H1 (cell line): ENCODE measurements at regions not wholly inside any gene's neighbourhood (a gene's known extent, or its start where the extent isn't known, plus 50 kb on each side); places are given as distances from the start of the nearest gene placed in this dataset.

Experiments
- CTCF ChIA-PET: fragments of 300-600 bp; sonication (Branson Sonifier 250); formaldehyde crosslinking; loops from one replicate; lab custom pipeline; 2021; ENCODE audit not compliant: partially characterized antibody; lab: Charles Lee
- POLR2A ChIA-PET: fragments of 300-600 bp; sonication (Branson Sonifier 250); formaldehyde crosslinking; loops from one replicate; lab custom pipeline; 2021; ENCODE audit warnings: inconsistent platforms; ENCODE audit not compliant: partially characterized antibody; lab: Charles Lee
- DNase-seq, 2 experiments: peaks; one replicate each; pipeline versions ENCODE4 v3.0.0 to v3.0.0-alpha.2; 2010 to 2022; ENCODE audit warnings: low spot score in 2 of 2, low read depth in 1 of 2, mixed read lengths in 1 of 2
- FAIRE-seq: peaks from 2 replicates; lab custom pipeline; 2011; peaks lifted over from hg19 to GRCh38; lab: Jason Lieb, UNC
- H2AFZ ChIP-seq: 2 replicates; pipeline ENCODE4 v1.8.1; 2012; ENCODE audit warnings: low read length, inconsistent platforms
- H2AK5ac ChIP-seq: 2 replicates; pipeline ENCODE4 v1.6.1; 2013; ENCODE audit warnings: low read depth, low read length
- H2BK120ac ChIP-seq: replicated peaks from 2 replicates; pipeline ENCODE3; 2013; ENCODE audit warnings: low read depth, low read length, inconsistent platforms
- H2BK12ac ChIP-seq: 2 replicates; pipeline ENCODE4 v1.6.1; 2013; ENCODE audit warnings: low read depth, low read length
- H2BK15ac ChIP-seq: 2 replicates; pipeline ENCODE4 v1.6.1; 2013; ENCODE audit warnings: low read length
- H2BK20ac ChIP-seq: 2 replicates; pipeline ENCODE4 v1.6.1; 2013; ENCODE audit warnings: low read length
- H2BK5ac ChIP-seq: 2 replicates; pipeline ENCODE4 v1.6.1; 2013; ENCODE audit warnings: low read depth, low read length
- H3K14ac ChIP-seq: 2 replicates; pipeline ENCODE4 v1.6.1; 2013; ENCODE audit warnings: inconsistent platforms; ENCODE audit not compliant: insufficient read length
- H3K18ac ChIP-seq: 2 replicates; pipeline ENCODE4 v1.6.1; 2013; ENCODE audit warnings: low read length; ENCODE audit errors: extremely low read depth
- H3K23ac ChIP-seq: 2 replicates; pipeline ENCODE4 v1.6.1; 2013; ENCODE audit warnings: inconsistent platforms; ENCODE audit not compliant: insufficient read length
- H3K23me2 ChIP-seq: 2 replicates; pipeline ENCODE4 v1.6.1; 2013; ENCODE audit warnings: low read depth, low read length
- H3K27ac ChIP-seq: 2 replicates; pipeline ENCODE4 v1.6.1; 2011; ENCODE audit warnings: low read depth, low read length, inconsistent platforms
- H3K27me3 ChIP-seq, 4 experiments: replicated peaks in 1 of 4; 1 replicate in 1 of 4; 2 replicates in 3 of 4; pipeline versions ENCODE4 v1.6.1 to v1.8.1; 2011 to 2013; ENCODE audit warnings: low read length in 3 of 4, mild to moderate bottlenecking in 3 of 4, inconsistent platforms in 2 of 4, mixed read lengths in 2 of 4, moderate library complexity in 1 of 4; ENCODE audit not compliant: control insufficient read depth in 3 of 4, insufficient read depth in 3 of 4; ENCODE audit errors: extremely low read depth in 1 of 4
- H3K36me3 ChIP-seq, 4 experiments: 2 replicates each; pipeline versions ENCODE4 v1.6.1 to v1.8.1; 2011 to 2013; ENCODE audit warnings: mild to moderate bottlenecking in 4 of 4, low read length in 3 of 4, moderate library complexity in 2 of 4, control low read depth in 1 of 4, inconsistent platforms in 1 of 4; ENCODE audit not compliant: insufficient read depth in 4 of 4, control insufficient read depth in 2 of 4
- H3K4ac ChIP-seq: replicated peaks from 2 replicates; pipeline ENCODE3; 2013; ENCODE audit warnings: low read length, low read depth, mixed read lengths, inconsistent platforms; ENCODE audit not compliant: insufficient read length
- H3K4me1 ChIP-seq, 4 experiments: replicated peaks in 1 of 4; 1 replicate in 1 of 4; 2 replicates in 3 of 4; pipeline versions ENCODE4 v1.6.1 to v1.8.1; 2011 to 2013; ENCODE audit warnings: low read length in 3 of 4, inconsistent platforms in 2 of 4, mixed read lengths in 1 of 4; ENCODE audit not compliant: insufficient read depth in 4 of 4, control insufficient read depth in 3 of 4
- H3K4me2 ChIP-seq, 2 experiments: 2 replicates each; pipeline versions ENCODE4 v1.6.1 to v1.8.1; 2011 to 2013; ENCODE audit warnings: low read depth in 2 of 2, low read length in 2 of 2, control low read depth in 1 of 2, inconsistent platforms in 1 of 2, mild to moderate bottlenecking in 1 of 2; ENCODE audit not compliant: insufficient read depth in 1 of 2
- H3K4me3 ChIP-seq, 4 experiments: fragments of 200-600, 300-600 bp in 1 of 4; sonication (generic), shearing (Covaris generic), sonication (Bioruptor Twin) in 1 of 4; 2 replicates each; pipeline versions ENCODE4 v1.5.1 to v1.8.1; 2011 to 2016; ENCODE audit warnings: low read length in 4 of 4, low read depth in 3 of 4, control low read depth in 2 of 4, inconsistent platforms in 2 of 4, mild to moderate bottlenecking in 2 of 4, mixed read lengths in 1 of 4, moderate library complexity in 1 of 4; ENCODE audit not compliant: insufficient read depth in 2 of 4; ENCODE audit errors: extremely low read depth in 1 of 4
- H3K56ac ChIP-seq: replicated peaks from 2 replicates; pipeline ENCODE3; 2013; ENCODE audit warnings: low read depth, mild to moderate bottlenecking, mixed read lengths, low read length, inconsistent platforms; ENCODE audit not compliant: insufficient read length
- H3K79me1 ChIP-seq: 2 replicates; pipeline ENCODE4 v1.6.1; 2013; ENCODE audit warnings: low read depth, low read length, control low read depth
- H3K79me2 ChIP-seq, 2 experiments: 2 replicates each; pipeline versions ENCODE4 v1.6.1 to v1.8.1; 2012 to 2013; ENCODE audit warnings: low read length in 2 of 2, mild to moderate bottlenecking in 2 of 2, inconsistent platforms in 1 of 2; ENCODE audit not compliant: insufficient read depth in 2 of 2, control insufficient read depth in 1 of 2
- H3K9ac ChIP-seq, 4 experiments: replicated peaks in 1 of 4; 1 replicate in 1 of 4; 2 replicates in 3 of 4; pipeline versions ENCODE4 v1.6.1 to v1.8.1; 2011 to 2013; ENCODE audit warnings: low read depth in 3 of 4, low read length in 3 of 4, control low read depth in 2 of 4, mild to moderate bottlenecking in 2 of 4, moderate library complexity in 2 of 4, inconsistent platforms in 1 of 4; ENCODE audit errors: extremely low read depth in 1 of 4
- H3K9me3 ChIP-seq, 2 experiments: 2 replicates each; pipeline versions ENCODE4 v1.6.1 to v1.8.1; 2012 to 2013; ENCODE audit warnings: mild to moderate bottlenecking in 2 of 2, moderate library complexity in 2 of 2, control low read depth in 1 of 2, inconsistent platforms in 1 of 2, low read depth in 1 of 2, low read length in 1 of 2, mixed read lengths in 1 of 2; ENCODE audit not compliant: insufficient read depth in 2 of 2
- H4K20me1 ChIP-seq, 2 experiments: replicated peaks in 1 of 2; 2 replicates each; pipeline versions ENCODE3 to v1.8.1; 2011 to 2013; ENCODE audit warnings: inconsistent platforms in 2 of 2, low read length in 2 of 2, mild to moderate bottlenecking in 1 of 2; ENCODE audit not compliant: insufficient read depth in 2 of 2, control insufficient read depth in 1 of 2
- H4K5ac ChIP-seq: 2 replicates; pipeline ENCODE4 v1.6.1; 2013; ENCODE audit warnings: low read length, low read depth, mixed read lengths, inconsistent platforms; ENCODE audit not compliant: insufficient read length
- H4K8ac ChIP-seq: 2 replicates; pipeline ENCODE4 v1.8.0; 2013; ENCODE audit warnings: mild to moderate bottlenecking, moderate library complexity, low read length, inconsistent platforms; ENCODE audit not compliant: insufficient read depth; ENCODE audit errors: extremely low read depth
- H4K91ac ChIP-seq: replicated peaks from 2 replicates; pipeline ENCODE3; 2013; ENCODE audit warnings: low read length, mixed read lengths, inconsistent platforms; ENCODE audit not compliant: insufficient read length
- ATF2 ChIP-seq: IDR thresholded peaks from 2 replicates; pipeline ENCODE4 v1.6.1; 2012; ENCODE audit warnings: low read length, inconsistent platforms
- BCL11A ChIP-seq, 2 experiments: IDR thresholded peaks; one replicate each; pipeline ENCODE4 v1.6.1; 2011; ENCODE audit warnings: low read depth in 2 of 2, low read length in 2 of 2, mild to moderate bottlenecking in 2 of 2
- CHD2 ChIP-seq: IDR thresholded peaks from 2 replicates; pipeline ENCODE4 v1.6.1; 2012; ENCODE audit warnings: low read length, improper control_type of control experiment
- CTBP2 ChIP-seq: IDR thresholded peaks from 2 replicates; pipeline ENCODE4 v1.7.0; 2011; ENCODE audit warnings: borderline replicate concordance, mild to moderate bottlenecking, moderate library complexity, mixed read lengths, low read length; ENCODE audit not compliant: insufficient read depth, insufficient read length
- CTCF ChIP-seq, 3 experiments: IDR thresholded peaks; 1 replicate in 2 of 3; 2 replicates in 1 of 3; pipeline versions ENCODE4 v1.5.1 to v1.6.1; 2011; ENCODE audit warnings: low read length in 3 of 3, mild to moderate bottlenecking in 3 of 3, inconsistent platforms in 2 of 3, low read depth in 1 of 3, moderate library complexity in 1 of 3; ENCODE audit not compliant: insufficient read depth in 1 of 3; ENCODE audit errors: control extremely low read depth in 1 of 3
- FOSL1 ChIP-seq: IDR thresholded peaks from 2 replicates; pipeline ENCODE4 v1.6.1; 2011; ENCODE audit warnings: mild to moderate bottlenecking, low read depth, low read length, moderate library complexity; ENCODE audit not compliant: insufficient read depth
- YY1 ChIP-seq: IDR thresholded peaks from 2 replicates; pipeline ENCODE4 v1.6.1; 2011; ENCODE audit warnings: low read depth, mild to moderate bottlenecking, low read length
- WGBS, 2 experiments: shearing (Covaris generic) in 1 of 2; methylation state at CpG; one replicate each; pipeline versions ENCODE4 v1.1.6 to v1.1.7; 2013 to 2015; ENCODE audit warnings: low lambda C conversion rate in 2 of 2, mixed read lengths in 2 of 2, inconsistent platforms in 1 of 2, low coverage in 1 of 2, missing lambda C conversion rate in 1 of 2; ENCODE audit not compliant: insufficient replicate concordance in 2 of 2, insufficient coverage in 1 of 2, insufficient read length in 1 of 2; ENCODE audit errors: extremely low coverage in 1 of 2, missing lambda C conversion rate in 1 of 2; 5-methylcytosine and 5-hydroxymethylcytosine counted together
- TF ChIP-seq, protein P1 (sequence below): IDR thresholded peaks from 2 replicates; pipeline ENCODE4 v1.6.1; 2012; ENCODE audit warnings: inconsistent platforms

DNA sequence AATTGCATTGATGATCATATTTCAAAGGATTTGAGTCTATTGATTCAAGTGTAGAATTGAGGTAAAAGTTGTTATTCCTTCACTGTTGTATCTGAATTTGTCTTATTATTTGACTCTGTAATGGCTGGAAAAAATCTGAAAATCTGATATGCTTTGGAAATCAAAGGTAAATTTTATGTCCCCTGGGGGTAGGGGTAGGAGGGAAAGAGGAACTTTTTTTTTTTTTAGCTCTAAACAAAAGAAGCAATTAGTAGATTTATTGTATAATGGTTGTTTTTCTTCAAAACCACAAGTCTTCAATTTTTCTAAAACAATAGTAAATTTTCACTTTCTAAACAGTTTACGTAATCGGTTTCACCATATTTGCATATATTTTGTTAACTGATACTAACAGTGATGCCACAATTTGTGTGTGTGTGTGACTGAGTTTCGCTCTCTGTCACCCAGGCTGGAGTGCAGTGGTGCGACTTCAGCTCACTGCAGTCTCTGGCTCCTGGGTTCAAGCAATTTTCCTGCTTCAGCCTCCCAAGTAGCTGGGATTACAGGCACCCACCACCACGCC, 91.7 kb upstream of the GOLGA6L4 start:
- no peak overlapping the region for H2BK5ac ChIP-seq
- H2BK15ac ChIP-seq, result no peak overlapping the region
- H3K9ac ChIP-seq, result no peak overlapping the region
- H4K20me1 ChIP-seq, result no peaks in the 10 kb centered on the region
- no peaks in the 10 kb centered on the region for H3K9me3 ChIP-seq
- H3K18ac ChIP-seq, result no peak overlapping the region
- no peaks in the 10 kb centered on the region for H3K36me3 ChIP-seq
- H2AFZ ChIP-seq, result no peak overlapping the region
- no peak overlapping the region for H4K91ac ChIP-seq
- H2BK20ac ChIP-seq, result no peak overlapping the region
- no peaks in the 10 kb centered on the region for H3K27me3 ChIP-seq
- WGBS, 2 experiments, result 93% methylated on average over 5 of the region's 5 CpGs; no CpG with 5 or more reads in 1 of the 2 experiments
- H2BK120ac ChIP-seq, result no peak overlapping the region
- POLR2A ChIA-PET, result no interaction called here
- no peak overlapping the region for H4K5ac ChIP-seq
- no peak overlapping the region for H3K14ac ChIP-seq
- no peaks in the 10 kb centered on the region for H3K79me2 ChIP-seq
- no peak overlapping the region for H3K56ac ChIP-seq
- CTCF ChIA-PET, result interaction anchor here (1.2 to 1.3 kb wide), 3 partner anchors 9 to 109 kb away, joined by 3 read pairs; no protein-coding TSS in a partner anchor
- FAIRE-seq (no peak), DNase-seq (no peak)
- 0 out of 7 replicates have a peak, but pooled peaks cover 0 to 2% (median 0%) of the 10 kb centered on the region in 4 experiments for H3K4me1 ChIP-seq
- H3K27ac ChIP-seq, result no peak overlapping the region
- H3K4ac ChIP-seq, result no peak overlapping the region
- no peak overlapping the region; a peak in 1 of 4 replicates for H3K4me2 ChIP-seq
- no peaks in the 10 kb centered on the region for H3K79me1 ChIP-seq
- H2BK12ac ChIP-seq, result no peak overlapping the region
- no peak overlapping the region for H2AK5ac ChIP-seq
- H3K4me3 ChIP-seq, result no peak overlapping the region
- H3K23me2 ChIP-seq, result no peaks in the 10 kb centered on the region
- no peak overlapping the region for H4K8ac ChIP-seq
- no peak overlapping the region for H3K23ac ChIP-seq
- no peak for TF ChIP-seq CTCF (IDR thresholded peaks at IDR 0.05; ENCODE audit: control extremely low read depth in 1 of 3, insufficient read depth in 1 of 3, low read depth in 1 of 3, low read length in 3 of 3)
- TF ChIP-seq CHD2, result no peak
- no peak for TF ChIP-seq YY1
- no peak for TF ChIP-seq CTBP2
- TF ChIP-seq BCL11A (IDR thresholded peaks at IDR 0.05; ENCODE audit: low read depth in 2 of 2, low read length in 2 of 2), result no peak
- TF ChIP-seq ATF2, result no peak
- no peak for TF ChIP-seq FOSL1
- TF ChIP-seq, protein P1, sequence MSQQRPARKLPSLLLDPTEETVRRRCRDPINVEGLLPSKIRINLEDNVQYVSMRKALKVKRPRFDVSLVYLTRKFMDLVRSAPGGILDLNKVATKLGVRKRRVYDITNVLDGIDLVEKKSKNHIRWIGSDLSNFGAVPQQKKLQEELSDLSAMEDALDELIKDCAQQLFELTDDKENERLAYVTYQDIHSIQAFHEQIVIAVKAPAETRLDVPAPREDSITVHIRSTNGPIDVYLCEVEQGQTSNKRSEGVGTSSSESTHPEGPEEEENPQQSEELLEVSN, result no peak
